ENCODE measurements at regions not wholly inside any gene's neighbourhood (a gene's known extent, or its start where the extent isn't known, plus 50 kb on each side); places are given as distances from the start of the nearest gene placed in this dataset.

DNA sequence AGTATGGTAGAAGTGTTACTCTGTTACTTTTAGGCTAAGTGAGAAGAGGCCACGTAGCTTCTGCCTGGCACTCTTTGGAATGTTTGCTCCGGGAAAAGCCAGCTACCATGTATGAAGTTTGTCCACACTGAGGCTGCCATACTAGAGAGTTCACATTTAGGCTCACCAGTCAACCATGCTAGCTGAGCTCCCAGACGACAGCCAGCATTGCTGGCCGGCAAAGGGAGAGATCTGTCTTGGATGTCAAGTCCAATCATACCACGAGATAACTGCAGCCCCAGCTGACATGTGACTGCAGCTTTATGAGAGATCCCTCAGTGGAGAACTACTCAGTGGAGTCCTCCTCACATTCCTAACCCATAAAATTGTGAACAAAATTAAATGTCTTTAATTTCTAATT, 321.2 kb upstream of the F9 start:
- Histone ChIP-seq H3K27ac (ENCODE audit: low read depth in 1 of 3, low read length in 2 of 3) (no peak overlapping the region), H3K9me3 (ENCODE audit: control insufficient read depth in 2 of 2, insufficient read depth in 1 of 2, low read depth in 1 of 2, low read length in 1 of 2) (no peaks in the 10 kb centered on the region), H3K4me1 (ENCODE audit: control insufficient read depth in 3 of 3, insufficient read depth in 2 of 3, low read depth in 1 of 3, low read length in 2 of 3) (no peaks in the 10 kb centered on the region), H3K27me3 (ENCODE audit: control insufficient read depth in 3 of 3, insufficient read depth in 3 of 3, low read length in 3 of 3) (peaks cover 0 to 21% (median 0%) of the 10 kb centered on the region in 3 donors), H3K36me3 (ENCODE audit: control insufficient read depth in 3 of 3, insufficient read depth in 2 of 3, low read depth in 1 of 3, low read length in 3 of 3) (no peaks in the 10 kb centered on the region), H3K4me3 (ENCODE audit: low read depth in 1 of 3, low read length in 3 of 3) (no peak overlapping the region)
- FAIRE-seq = no peak
- DNase-seq = no peak
- WGBS, 3 donors = 40 to 70% (median 68%) methylated on average over 5 of the region's 5 CpGs

- Histone ChIP-seq H3K4me3 (ENCODE audit: low read depth in 1 of 3, low read length in 3 of 3) (no peak overlapping the region), H3K4me1 (ENCODE audit: control insufficient read depth in 3 of 3, insufficient read depth in 2 of 3, low read depth in 1 of 3, low read length in 2 of 3) (no peaks in the 10 kb centered on the region), H3K27ac (ENCODE audit: low read depth in 1 of 3, low read length in 2 of 3) (no peak overlapping the region), H3K9me3 (ENCODE audit: control insufficient read depth in 2 of 2, insufficient read depth in 1 of 2, low read depth in 1 of 2, low read length in 1 of 2) (no peaks in the 10 kb centered on the region), H3K36me3 (ENCODE audit: control insufficient read depth in 3 of 3, insufficient read depth in 2 of 3, low read depth in 1 of 3, low read length in 3 of 3) (no peaks in the 10 kb centered on the region), H3K27me3 (ENCODE audit: control insufficient read depth in 3 of 3, insufficient read depth in 3 of 3, low read length in 3 of 3) (peaks cover 0 to 33% (median 0%) of the 10 kb centered on the region in 3 donors)
- FAIRE-seq (no peak), DNase-seq (no peak)
These were observed 322.9 kb upstream of the F9 start for GRCh38 chrX:139207655-139208054.

DNA sequence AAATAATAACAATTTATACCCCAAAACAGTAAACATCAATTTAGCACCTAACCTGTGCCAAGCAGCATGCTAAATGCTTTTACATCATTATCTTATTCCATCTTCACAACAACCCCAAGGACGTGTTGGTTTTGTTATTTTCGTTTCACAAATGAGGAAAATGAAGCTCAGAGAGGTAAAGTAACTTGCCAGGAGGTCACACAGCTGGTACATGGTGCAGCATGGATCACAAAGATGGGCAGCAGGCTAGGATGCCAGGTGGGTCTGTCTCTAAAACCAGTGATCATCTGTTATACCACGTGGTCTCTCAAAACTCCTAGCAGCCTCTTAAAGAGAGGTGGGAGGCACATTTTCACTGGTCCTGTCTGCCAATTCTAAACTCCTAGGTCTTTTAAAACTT, 323.6 kb upstream of the F9 start:
- WGBS, 3 donors = 15 to 62% (median 30%) methylated on average over 3 of the region's 3 CpGs
- Histone ChIP-seq H3K36me3 (ENCODE audit: control insufficient read depth in 3 of 3, insufficient read depth in 2 of 3, low read depth in 1 of 3, low read length in 3 of 3) (no peaks in the 10 kb centered on the region), H3K4me3 (ENCODE audit: low read depth in 1 of 3, low read length in 3 of 3) (no peak overlapping the region), H3K4me1 (ENCODE audit: control insufficient read depth in 3 of 3, insufficient read depth in 2 of 3, low read depth in 1 of 3, low read length in 2 of 3) (no peaks in the 10 kb centered on the region), H3K9me3 (ENCODE audit: control insufficient read depth in 2 of 2, insufficient read depth in 1 of 2, low read depth in 1 of 2, low read length in 1 of 2) (no peaks in the 10 kb centered on the region), H3K27me3 (ENCODE audit: control insufficient read depth in 3 of 3, insufficient read depth in 3 of 3, low read length in 3 of 3) (peaks cover 0 to 35% (median 0%) of the 10 kb centered on the region in 3 donors), H3K27ac (ENCODE audit: low read depth in 1 of 3, low read length in 2 of 3) (no peak overlapping the region)
- FAIRE-seq = no peak
- no peak for DNase-seq

DNA sequence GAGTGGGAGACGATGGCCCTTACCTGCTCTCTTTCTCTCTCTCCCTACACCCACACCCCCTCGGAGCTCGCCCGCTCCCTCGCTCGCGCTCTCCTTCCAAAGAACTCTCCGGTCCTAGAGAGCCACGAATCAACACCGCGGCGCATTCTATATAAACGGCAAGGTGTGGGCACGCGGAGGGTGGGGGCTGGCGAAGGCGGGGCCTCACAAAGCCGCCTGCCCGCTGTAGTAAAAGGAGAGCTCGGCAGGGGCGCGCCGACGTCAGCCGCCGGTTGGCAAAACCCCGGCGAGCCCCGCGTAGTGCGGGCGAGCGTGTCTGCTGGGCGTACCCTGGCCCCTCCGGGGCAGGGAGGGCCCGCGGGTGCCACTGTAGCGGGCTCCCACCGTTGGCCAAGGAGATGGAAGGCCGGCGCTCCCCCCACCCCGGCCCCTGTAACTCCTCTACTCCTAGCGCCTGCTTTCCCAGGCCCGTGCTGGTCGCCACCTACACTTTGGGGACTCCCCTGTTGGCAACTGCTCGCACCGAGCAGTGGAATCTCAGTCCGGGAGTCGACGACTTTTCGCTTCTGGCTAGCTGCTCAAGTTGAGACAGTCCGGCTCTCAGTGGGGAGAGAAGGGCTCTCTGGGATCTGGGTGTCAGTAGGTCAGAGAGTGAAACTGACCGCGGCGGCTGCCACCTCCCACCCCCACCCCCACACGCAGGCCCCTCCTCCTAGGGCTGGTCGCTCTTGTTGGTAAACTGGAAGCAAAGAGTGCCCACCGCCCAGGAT, 325.5 kb upstream of the F9 start:
- H3K27me3 ChIP-seq (ENCODE audit: control insufficient read depth in 3 of 3, insufficient read depth in 3 of 3, low read length in 3 of 3) = peaks cover 0 to 38% (median 0%) of the 10 kb centered on the region in 3 donors
- 0 to 40% (median 9%) methylated on average over 35 to 58 of the region's 58 CpGs for WGBS, 3 donors
- peak overlapping the region in 1 of 3 donors; percentile 31 for H3K27ac ChIP-seq (ENCODE audit: low read depth in 1 of 3, low read length in 2 of 3)
- no peaks in the 10 kb centered on the region for H3K4me1 ChIP-seq (ENCODE audit: control insufficient read depth in 3 of 3, insufficient read depth in 2 of 3, low read depth in 1 of 3, low read length in 2 of 3)
- H3K4me3 ChIP-seq (ENCODE audit: low read depth in 1 of 3, low read length in 3 of 3) = peak overlapping the region in 2 of 3 donors; percentile 39 to 46
- peak in 1 of 2 donors; percentile 17 for DNase-seq
- no peak for FAIRE-seq
- no peaks in the 10 kb centered on the region for H3K36me3 ChIP-seq (ENCODE audit: control insufficient read depth in 3 of 3, insufficient read depth in 2 of 3, low read depth in 1 of 3, low read length in 3 of 3)
- no peaks in the 10 kb centered on the region for H3K9me3 ChIP-seq (ENCODE audit: control insufficient read depth in 2 of 2, insufficient read depth in 1 of 2, low read depth in 1 of 2, low read length in 1 of 2)

- peak overlapping the region in 2 of 3 donors; percentile 39 to 46 for H3K4me3 ChIP-seq (ENCODE audit: low read depth in 1 of 3, low read length in 3 of 3)
- WGBS, 3 donors = 0 to 38% (median 11%) methylated on average over 17 to 20 of the region's 20 CpGs
- no peaks in the 10 kb centered on the region for H3K4me1 ChIP-seq (ENCODE audit: control insufficient read depth in 3 of 3, insufficient read depth in 2 of 3, low read depth in 1 of 3, low read length in 2 of 3)
- peaks cover 0 to 38% (median 0%) of the 10 kb centered on the region in 3 donors for H3K27me3 ChIP-seq (ENCODE audit: control insufficient read depth in 3 of 3, insufficient read depth in 3 of 3, low read length in 3 of 3)
- no peaks in the 10 kb centered on the region for H3K36me3 ChIP-seq (ENCODE audit: control insufficient read depth in 3 of 3, insufficient read depth in 2 of 3, low read depth in 1 of 3, low read length in 3 of 3)
- no peak overlapping the region for H3K27ac ChIP-seq (ENCODE audit: low read depth in 1 of 3, low read length in 2 of 3)
- DNase-seq (peak in 1 of 2 donors; percentile 3), FAIRE-seq (no peak)
- H3K9me3 ChIP-seq (ENCODE audit: control insufficient read depth in 2 of 2, insufficient read depth in 1 of 2, low read depth in 1 of 2, low read length in 1 of 2) = no peaks in the 10 kb centered on the region
These were observed 326.0 kb upstream of the F9 start for GRCh38 chrX:139204571-139204897.

- Histone ChIP-seq H3K27me3 (ENCODE audit: control insufficient read depth in 3 of 3, insufficient read depth in 3 of 3, low read length in 3 of 3) (peaks cover 0 to 38% (median 0%) of the 10 kb centered on the region in 3 donors), H3K27ac (ENCODE audit: low read depth in 1 of 3, low read length in 2 of 3) (peak overlapping the region in 2 of 3 donors; percentile 22 to 44), H3K4me1 (ENCODE audit: control insufficient read depth in 3 of 3, insufficient read depth in 2 of 3, low read depth in 1 of 3, low read length in 2 of 3) (no peaks in the 10 kb centered on the region), H3K36me3 (ENCODE audit: control insufficient read depth in 3 of 3, insufficient read depth in 2 of 3, low read depth in 1 of 3, low read length in 3 of 3) (no peaks in the 10 kb centered on the region), H3K9me3 (ENCODE audit: control insufficient read depth in 2 of 2, insufficient read depth in 1 of 2, low read depth in 1 of 2, low read length in 1 of 2) (no peaks in the 10 kb centered on the region), H3K4me3 (ENCODE audit: low read depth in 1 of 3, low read length in 3 of 3) (peak overlapping the region; percentile 30 to 46 (median 39))
- 1 to 39% (median 15%) methylated on average over 50 to 99 of the region's 99 CpGs for WGBS, 3 donors
- peak in 1 of 2 donors; percentile 16 for DNase-seq
- no peak for FAIRE-seq
These were observed 326.6 kb upstream of the F9 start for GRCh38 chrX:139203651-139204570.

GRCh38 chrX:139202742-139203420, 327.7 kb upstream of the F9 start:
- Histone ChIP-seq H3K27ac (ENCODE audit: low read depth in 1 of 3, low read length in 2 of 3) (no peak overlapping the region), H3K9me3 (ENCODE audit: control insufficient read depth in 2 of 2, insufficient read depth in 1 of 2, low read depth in 1 of 2, low read length in 1 of 2) (no peaks in the 10 kb centered on the region), H3K27me3 (ENCODE audit: control insufficient read depth in 3 of 3, insufficient read depth in 3 of 3, low read length in 3 of 3) (peaks cover 0 to 38% (median 0%) of the 10 kb centered on the region in 3 donors), H3K36me3 (ENCODE audit: control insufficient read depth in 3 of 3, insufficient read depth in 2 of 3, low read depth in 1 of 3, low read length in 3 of 3) (no peaks in the 10 kb centered on the region), H3K4me3 (ENCODE audit: low read depth in 1 of 3, low read length in 3 of 3) (peak overlapping the region in 1 of 3 donors; percentile 15), H3K4me1 (ENCODE audit: control insufficient read depth in 3 of 3, insufficient read depth in 2 of 3, low read depth in 1 of 3, low read length in 2 of 3) (no peaks in the 10 kb centered on the region)
- 13 to 40% (median 16%) methylated on average over 20 to 34 of the region's 34 CpGs for WGBS, 3 donors
- DNase-seq = no peak
- no peak for FAIRE-seq

GRCh38 chrX:139201924-139202323, 328.6 kb upstream of the F9 start:
- Histone ChIP-seq H3K27ac (ENCODE audit: low read depth in 1 of 3, low read length in 2 of 3) (no peak overlapping the region), H3K4me1 (ENCODE audit: control insufficient read depth in 3 of 3, insufficient read depth in 2 of 3, low read depth in 1 of 3, low read length in 2 of 3) (no peaks in the 10 kb centered on the region), H3K27me3 (ENCODE audit: control insufficient read depth in 3 of 3, insufficient read depth in 3 of 3, low read length in 3 of 3) (peaks cover 0 to 37% (median 0%) of the 10 kb centered on the region in 3 donors), H3K9me3 (ENCODE audit: control insufficient read depth in 2 of 2, insufficient read depth in 1 of 2, low read depth in 1 of 2, low read length in 1 of 2) (no peaks in the 10 kb centered on the region), H3K4me3 (ENCODE audit: low read depth in 1 of 3, low read length in 3 of 3) (no peak overlapping the region), H3K36me3 (ENCODE audit: control insufficient read depth in 3 of 3, insufficient read depth in 2 of 3, low read depth in 1 of 3, low read length in 3 of 3) (no peaks in the 10 kb centered on the region)
- WGBS, 3 donors = 37 to 52% (median 45%) methylated on average over 4 of the region's 4 CpGs
- DNase-seq = no peak
- no peak for FAIRE-seq
